Mammary epithelial cell (primary cell): ENCODE measurements at regions not wholly inside any gene's neighbourhood (a gene's known extent, or its start where the extent isn't known, plus 50 kb on each side); places are given as distances from the start of the nearest gene placed in this dataset.

Experiments used
- CTCF ChIP-seq, 2 donors: IDR thresholded peaks in 1 of 2; conservative IDR thresholded peaks in 1 of 2; 2 replicates each; pipeline ENCODE4 v1.5.1; 2011 to 2012; ENCODE audit warnings: inconsistent platforms in 2 of 2, low read length in 2 of 2, mild to moderate bottlenecking in 2 of 2, control low read depth in 1 of 2, low read depth in 1 of 2; ENCODE audit not compliant: insufficient read depth in 1 of 2; ENCODE audit errors: extremely low read depth in 1 of 2
- EZH2 ChIP-seq: IDR thresholded peaks from 2 replicates; pipeline ENCODE4 v1.6.1; 2012; ENCODE audit warnings: low read length, inconsistent platforms, borderline replicate concordance

GRCh38 chr6:78554341-78554740 is 313.0 kb upstream of the IRAK1BP1 start:
- TF ChIP-seq CTCF (conservative IDR thresholded peaks at IDR 0.05 in 1 of 2, IDR thresholded peaks at IDR 0.05 in 1 of 2; ENCODE audit: extremely low read depth in 1 of 2, insufficient read depth in 1 of 2, low read depth in 1 of 2, low read length in 2 of 2): no peak
- TF ChIP-seq EZH2: no peak
